Mesothelial cell of epicardium (in vitro differentiated cells): ENCODE measurements at regions not wholly inside any gene's neighbourhood (a gene's known extent, or its start where the extent isn't known, plus 50 kb on each side); places are given as distances from the start of the nearest gene placed in this dataset.
"Not testable (repeated sequence)": the region's sequence is repeated elsewhere in the genome, so short reads cannot be mapped to it uniquely, and the experiment has no call there.

ENCODE experiments used
- DNase-seq, 2 experiments: peaks; one replicate each; pipeline ENCODE4 v3.0.0; 2021; ENCODE audit warnings: low spot score in 2 of 2; ENCODE audit not compliant: unreplicated experiment in 2 of 2
- H3K27ac Mint-ChIP-seq: 2 replicates; pipeline ENCODE4 v1.8.0; 2021; ENCODE audit warnings: mixed read lengths
- H3K27me3 Mint-ChIP-seq: 2 replicates; pipeline ENCODE4 v1.8.0; 2021; ENCODE audit warnings: low read depth, mixed read lengths
- H3K36me3 Mint-ChIP-seq: 2 replicates; pipeline ENCODE4 v1.8.0; 2021; ENCODE audit warnings: mixed read lengths
- H3K4me1 Mint-ChIP-seq: 2 replicates; pipeline ENCODE4 v1.8.0; 2021; ENCODE audit warnings: mixed read lengths
- H3K4me3 Mint-ChIP-seq: 2 replicates; pipeline ENCODE4 v1.8.0; 2021; ENCODE audit warnings: mild to moderate bottlenecking, moderate library complexity, mixed read lengths
- H3K9me3 Mint-ChIP-seq: 2 replicates; pipeline ENCODE4 v1.8.0; 2021; ENCODE audit warnings: mixed read lengths
- CTCF ChIP-seq: fragments of 200-600 bp; sonication (generic); IDR thresholded peaks from one replicate; pipeline ENCODE4 v1.5.0; 2021; ENCODE audit warnings: antibody characterized with exemption; ENCODE audit not compliant: unreplicated experiment

DNA sequence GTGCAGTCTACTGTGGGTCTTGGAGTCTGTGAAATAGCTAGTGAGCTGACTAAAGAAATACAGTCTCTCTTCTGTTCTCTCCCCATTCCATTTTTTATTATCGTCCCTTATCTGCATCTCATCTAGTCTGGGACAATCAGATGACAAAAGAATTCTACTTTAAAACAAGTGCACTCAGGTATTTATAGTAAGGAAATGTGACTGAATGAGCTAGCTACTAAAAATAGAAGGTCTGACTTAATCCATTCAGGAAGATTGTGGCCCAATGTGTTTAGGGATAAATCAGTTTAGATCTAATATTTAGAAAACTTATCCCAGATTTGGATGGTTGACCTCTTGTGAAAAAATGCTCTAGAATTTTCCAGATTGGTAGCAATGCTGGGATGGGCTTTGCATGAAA, 126.8 kb upstream of the NRXN3 start:
- peaks cover 4% of the 10 kb centered on the region for H3K4me1 Mint-ChIP-seq
- TF ChIP-seq CTCF: no peak
- H3K4me3 Mint-ChIP-seq: no peak overlapping the region
- no peaks in the 10 kb centered on the region for H3K36me3 Mint-ChIP-seq
- DNase-seq: no peak
- H3K27ac Mint-ChIP-seq: no peak overlapping the region
- H3K9me3 Mint-ChIP-seq: peaks cover 9% of the 10 kb centered on the region
- peaks cover 19% of the 10 kb centered on the region for H3K27me3 Mint-ChIP-seq

- Mint-ChIP-seq H3K4me1 (peaks cover 4% of the 10 kb centered on the region), H3K36me3 (no peaks in the 10 kb centered on the region)
Observed at GRCh38 chr14:78048120-78048519, 122.1 kb upstream of the NRXN3 start.

GRCh38 chr14:78056890-78057289, 113.3 kb upstream of the NRXN3 start:
- H3K36me3 Mint-ChIP-seq, H3K9me3 Mint-ChIP-seq, H3K4me3 Mint-ChIP-seq, H3K27ac Mint-ChIP-seq, DNase-seq, H3K4me1 Mint-ChIP-seq: not testable (repeated sequence)
- H3K27me3 Mint-ChIP-seq: peaks cover 28% of the 10 kb centered on the region

More at GRCh38 chr14:78048120-78048519, 122.1 kb upstream of the NRXN3 start:
- Mint-ChIP-seq H3K4me3 (no peak overlapping the region), H3K27ac (no peak overlapping the region), H3K9me3 (peaks cover 11% of the 10 kb centered on the region), H3K27me3 (peaks cover 14% of the 10 kb centered on the region)
- no peak for TF ChIP-seq CTCF
- no peak for DNase-seq

- no peak for DNase-seq
- no peaks in the 10 kb centered on the region for H3K36me3 Mint-ChIP-seq
- no peak for TF ChIP-seq CTCF
- H3K9me3 Mint-ChIP-seq: no peaks in the 10 kb centered on the region
- peaks cover 11% of the 10 kb centered on the region for H3K27me3 Mint-ChIP-seq
- H3K4me1 Mint-ChIP-seq: no peaks in the 10 kb centered on the region
- H3K27ac Mint-ChIP-seq: no peak overlapping the region
- H3K4me3 Mint-ChIP-seq: no peak overlapping the region
Observed at GRCh38 chr14:78070344-78070743, 99.8 kb upstream of the NRXN3 start.

DNA sequence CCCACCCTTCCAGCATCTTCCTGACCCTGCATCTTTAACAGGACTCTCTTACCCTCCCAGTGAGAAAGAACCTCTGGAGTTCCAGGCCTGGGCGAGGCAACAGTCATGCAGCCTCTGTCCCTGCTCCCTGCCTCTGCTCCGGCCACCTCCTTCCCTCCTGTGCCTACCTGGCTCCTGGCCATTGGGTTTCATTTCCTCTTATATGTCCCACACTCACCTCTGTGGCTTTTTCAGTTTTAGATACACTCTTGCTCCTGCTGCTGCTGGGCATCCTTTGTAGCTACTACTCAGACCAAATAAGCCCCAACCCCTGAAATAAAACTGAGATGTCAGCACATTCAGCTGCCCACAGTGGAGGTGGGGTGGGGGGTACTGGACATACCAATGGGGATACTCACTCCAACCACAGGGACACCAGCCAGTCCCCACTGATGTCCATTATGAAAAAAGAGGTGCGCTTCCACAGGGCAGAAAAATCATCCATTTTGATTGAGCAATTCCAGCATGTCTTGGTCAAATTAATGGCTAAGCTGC, 99.1 kb upstream of the NRXN3 start:
- no peak overlapping the region for H3K27ac Mint-ChIP-seq
- no peak for DNase-seq
- H3K4me3 Mint-ChIP-seq: no peak overlapping the region
- no peaks in the 10 kb centered on the region for H3K9me3 Mint-ChIP-seq
- TF ChIP-seq CTCF: no peak
- no peaks in the 10 kb centered on the region for H3K36me3 Mint-ChIP-seq
- H3K27me3 Mint-ChIP-seq: peaks cover 11% of the 10 kb centered on the region
- no peaks in the 10 kb centered on the region for H3K4me1 Mint-ChIP-seq

GRCh38 chr14:78073028-78073427, 97.1 kb upstream of the NRXN3 start:
- no peak overlapping the region for H3K27ac Mint-ChIP-seq
- H3K4me1 Mint-ChIP-seq: no peaks in the 10 kb centered on the region
- H3K4me3 Mint-ChIP-seq: no peak overlapping the region
- H3K9me3 Mint-ChIP-seq: no peaks in the 10 kb centered on the region
- peaks cover 12% of the 10 kb centered on the region for H3K27me3 Mint-ChIP-seq
- no peak for TF ChIP-seq CTCF
- no peaks in the 10 kb centered on the region for H3K36me3 Mint-ChIP-seq
- DNase-seq: no peak
